SK-N-SH (cell line): ENCODE measurements at regions not wholly inside any gene's neighbourhood (a gene's known extent, or its start where the extent isn't known, plus 50 kb on each side); places are given as distances from the start of the nearest gene placed in this dataset.
"Not testable (repeated sequence)": the region's sequence is repeated elsewhere in the genome, so short reads cannot be mapped to it uniquely, and the experiment has no call there.

Source experiments
- CTCF ChIA-PET: fragments of 300-600, 350-600 bp; formaldehyde crosslinking; extraction: SDS; loops from one replicate; lab custom pipeline; 2021; lab: Yijun Ruan, JAX
- POLR2A ChIA-PET: fragments of 350-600 bp; sonication (Branson Sonifier 250); formaldehyde crosslinking; extraction: SDS; loops from one replicate; lab custom pipeline; 2020; ENCODE audit warnings: antibody characterized with exemption, inconsistent platforms; lab: Yijun Ruan, JAX
- DNase-seq: peaks from one replicate; pipeline ENCODE4 v3.0.0; 2012
- H2AFZ ChIP-seq: fragments of 200-600 bp; sonication (generic); 2 replicates; pipeline ENCODE4 v1.8.1; 2016; ENCODE audit warnings: antibody characterized with exemption, mild to moderate bottlenecking, low read depth
- H3F3A ChIP-seq: fragments of 200-600 bp; sonication (generic); replicated peaks from 2 replicates; pipeline ENCODE3; 2016; ENCODE audit warnings: antibody characterized with exemption, mild to moderate bottlenecking; ENCODE audit not compliant: insufficient read depth
- H3K27ac ChIP-seq, 2 experiments: fragments of 200-500 bp in 1 of 2; fragments of 200-600 bp in 1 of 2; sonication (Bioruptor generic) in 1 of 2; sonication (generic), shearing (Covaris generic) in 1 of 2; 2 replicates each; pipeline versions ENCODE4 v1.5.1 to v1.6.1; 2014 to 2016; ENCODE audit warnings: low read depth in 2 of 2, inconsistent platforms in 1 of 2, low read length in 1 of 2, mild to moderate bottlenecking in 1 of 2, mixed read lengths in 1 of 2
- H3K27me3 ChIP-seq: fragments of 200-600 bp; sonication (generic), shearing (Covaris generic); 2 replicates; pipeline ENCODE4 v1.6.1; 2016; ENCODE audit warnings: mixed run types; ENCODE audit not compliant: insufficient read depth
- H3K36me3 ChIP-seq, 2 experiments: fragments of 200-500 bp in 1 of 2; fragments of 200-600 bp in 1 of 2; sonication (Bioruptor generic) in 1 of 2; sonication (generic) in 1 of 2; replicated peaks in 1 of 2; 2 replicates each; pipeline versions ENCODE3 to v1.5.1; 2014 to 2016; ENCODE audit warnings: low read length in 1 of 2, mild to moderate bottlenecking in 1 of 2; ENCODE audit not compliant: insufficient read depth in 2 of 2, control insufficient read depth in 1 of 2
- H3K4me1 ChIP-seq, 2 experiments: fragments of 200-500 bp in 1 of 2; fragments of 200-600 bp in 1 of 2; sonication (Bioruptor generic) in 1 of 2; sonication (generic), shearing (Covaris generic) in 1 of 2; 2 replicates each; pipeline versions ENCODE4 v1.5.1 to v1.6.1; 2014 to 2016; ENCODE audit warnings: low read depth in 1 of 2, low read length in 1 of 2, mixed run types in 1 of 2; ENCODE audit not compliant: insufficient read depth in 2 of 2, control insufficient read depth in 1 of 2
- H3K4me2 ChIP-seq: fragments of 200-600 bp; sonication (generic), shearing (Covaris generic); 2 replicates; pipeline ENCODE4 v1.6.1; 2017; ENCODE audit warnings: mixed run types
- H3K4me3 ChIP-seq, 2 experiments: fragments of 200-500 bp in 1 of 2; fragments of 200-600 bp in 1 of 2; sonication (Bioruptor generic) in 1 of 2; sonication (generic), shearing (Covaris generic) in 1 of 2; 2 replicates each; pipeline versions ENCODE4 v1.5.1 to v1.8.1; 2014 to 2016; ENCODE audit warnings: low read depth in 2 of 2, inconsistent platforms in 1 of 2, low read length in 1 of 2, mild to moderate bottlenecking in 1 of 2, mixed read lengths in 1 of 2, moderate library complexity in 1 of 2
- H3K79me2 ChIP-seq: fragments of 200-600 bp; sonication (generic); 2 replicates; pipeline ENCODE4 v1.8.1; 2017; ENCODE audit warnings: mild to moderate bottlenecking; ENCODE audit not compliant: insufficient read depth
- H3K9ac ChIP-seq: fragments of 200-600 bp; sonication (generic); 2 replicates; pipeline ENCODE4 v1.6.1; 2017; ENCODE audit warnings: mixed run types
- H3K9me2 ChIP-seq: fragments of 200-600 bp; sonication (generic); 2 replicates; pipeline ENCODE4 v1.6.1; 2017; ENCODE audit warnings: mixed run types
- H3K9me3 ChIP-seq: fragments of 200-600 bp; sonication (generic); 2 replicates; pipeline ENCODE4 v1.6.1; 2017; ENCODE audit warnings: mixed run types, mild to moderate bottlenecking, moderate library complexity
- H4K20me1 ChIP-seq: fragments of 200-600 bp; sonication (generic); 2 replicates; pipeline ENCODE4 v1.6.1; 2017; ENCODE audit warnings: mild to moderate bottlenecking, mixed run types; ENCODE audit not compliant: insufficient read depth
- CHD2 ChIP-seq: fragments of 150-350 bp; IDR thresholded peaks from 2 replicates; pipeline ENCODE4 v1.6.1; 2018; ENCODE audit warnings: low read length; ENCODE audit not compliant: partially characterized antibody
- FOXM1 ChIP-seq: IDR thresholded peaks from 2 replicates; pipeline ENCODE4 v1.4.0; 2012; ENCODE audit warnings: low read depth, mild to moderate bottlenecking
- MEF2A ChIP-seq: IDR thresholded peaks from 2 replicates; pipeline ENCODE4 v1.4.0; 2012; ENCODE audit warnings: low read depth, borderline replicate concordance
- MXI1 ChIP-seq: IDR thresholded peaks from 2 replicates; pipeline ENCODE4 v1.6.1; 2012; ENCODE audit warnings: mild to moderate bottlenecking, low read depth, low read length, improper control_type of control experiment
- NRF1 ChIP-seq: IDR thresholded peaks from 2 replicates; pipeline ENCODE4 v1.6.1; 2012; ENCODE audit warnings: low read depth, mild to moderate bottlenecking, low read length
- RAD21 ChIP-seq: IDR thresholded peaks from 2 replicates; pipeline ENCODE4 v1.6.1; 2012; ENCODE audit warnings: mild to moderate bottlenecking, low read length
- RCOR1 ChIP-seq: fragments of 150-350 bp; IDR thresholded peaks from 2 replicates; pipeline ENCODE4 v1.6.1; 2017; ENCODE audit warnings: antibody characterized with exemption, low read length
- SMC3 ChIP-seq: IDR thresholded peaks from 2 replicates; pipeline ENCODE4 v1.6.1; 2012; ENCODE audit warnings: low read depth, low read length, improper control_type of control experiment
- TAF1 ChIP-seq: IDR thresholded peaks from 2 replicates; pipeline ENCODE4 v1.6.1; 2012; ENCODE audit warnings: low read depth, mild to moderate bottlenecking, low read length, moderate library complexity, borderline replicate concordance
- TEAD4 ChIP-seq: IDR thresholded peaks from 2 replicates; pipeline ENCODE4 v1.4.0; 2012; ENCODE audit warnings: mild to moderate bottlenecking, borderline replicate concordance; ENCODE audit not compliant: insufficient read depth
- WGBS: methylation state at CpG from one replicate; pipeline ENCODE4 v1.1.6; 2017; ENCODE audit warnings: low lambda C conversion rate; 5-methylcytosine and 5-hydroxymethylcytosine counted together
- TF ChIP-seq, protein P1 (sequence below): fragments of 200-600 bp; sonication (generic); IDR thresholded peaks from 2 replicates; pipeline ENCODE4 v1.6.1; 2017; ENCODE audit warnings: antibody characterized with exemption, mild to moderate bottlenecking, moderate library complexity
- TF ChIP-seq, protein P2 (sequence below): fragments of 150-350 bp; IDR thresholded peaks from 2 replicates; pipeline ENCODE4 v1.6.1; 2016; ENCODE audit warnings: mild to moderate bottlenecking, low read depth, low read length

DNA sequence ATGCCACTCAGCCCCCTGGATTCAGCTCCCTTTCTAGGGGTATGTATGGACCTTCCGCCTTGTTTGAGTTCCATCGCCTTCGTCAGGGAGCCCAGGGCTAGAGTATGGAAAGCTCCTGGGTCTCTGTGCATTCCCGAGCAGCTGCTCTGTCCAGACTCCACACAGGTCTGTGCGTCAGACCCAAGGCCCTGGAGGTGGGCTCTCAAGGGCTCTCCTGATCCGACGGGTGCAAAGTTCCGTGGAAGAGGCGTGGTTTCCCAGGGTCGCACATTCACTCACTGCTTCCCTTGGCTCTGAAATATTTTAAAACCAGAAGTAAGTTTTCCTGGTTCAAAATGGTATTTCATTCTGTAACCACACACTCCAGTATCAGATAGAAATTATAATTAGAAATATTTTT is 863.2 kb downstream of the TRIML1 start:
- no peaks in the 10 kb centered on the region for H3K9me2 ChIP-seq
- no peak overlapping the region for H3K27ac ChIP-seq
- no peaks in the 10 kb centered on the region for H3K36me3 ChIP-seq
- no peaks in the 10 kb centered on the region for H3K27me3 ChIP-seq
- no peaks in the 10 kb centered on the region for H3K4me1 ChIP-seq
- no peaks in the 10 kb centered on the region for H3F3A ChIP-seq
- H2AFZ ChIP-seq, result no peak overlapping the region
- DNase-seq, result no peak
- ChIA-PET POLR2A (no interaction called here), CTCF (no interaction called here)
- TF ChIP-seq, protein P1, sequence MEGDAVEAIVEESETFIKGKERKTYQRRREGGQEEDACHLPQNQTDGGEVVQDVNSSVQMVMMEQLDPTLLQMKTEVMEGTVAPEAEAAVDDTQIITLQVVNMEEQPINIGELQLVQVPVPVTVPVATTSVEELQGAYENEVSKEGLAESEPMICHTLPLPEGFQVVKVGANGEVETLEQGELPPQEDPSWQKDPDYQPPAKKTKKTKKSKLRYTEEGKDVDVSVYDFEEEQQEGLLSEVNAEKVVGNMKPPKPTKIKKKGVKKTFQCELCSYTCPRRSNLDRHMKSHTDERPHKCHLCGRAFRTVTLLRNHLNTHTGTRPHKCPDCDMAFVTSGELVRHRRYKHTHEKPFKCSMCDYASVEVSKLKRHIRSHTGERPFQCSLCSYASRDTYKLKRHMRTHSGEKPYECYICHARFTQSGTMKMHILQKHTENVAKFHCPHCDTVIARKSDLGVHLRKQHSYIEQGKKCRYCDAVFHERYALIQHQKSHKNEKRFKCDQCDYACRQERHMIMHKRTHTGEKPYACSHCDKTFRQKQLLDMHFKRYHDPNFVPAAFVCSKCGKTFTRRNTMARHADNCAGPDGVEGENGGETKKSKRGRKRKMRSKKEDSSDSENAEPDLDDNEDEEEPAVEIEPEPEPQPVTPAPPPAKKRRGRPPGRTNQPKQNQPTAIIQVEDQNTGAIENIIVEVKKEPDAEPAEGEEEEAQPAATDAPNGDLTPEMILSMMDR, result no peak
- no peak for TF ChIP-seq RCOR1
- TF ChIP-seq, protein P2, sequence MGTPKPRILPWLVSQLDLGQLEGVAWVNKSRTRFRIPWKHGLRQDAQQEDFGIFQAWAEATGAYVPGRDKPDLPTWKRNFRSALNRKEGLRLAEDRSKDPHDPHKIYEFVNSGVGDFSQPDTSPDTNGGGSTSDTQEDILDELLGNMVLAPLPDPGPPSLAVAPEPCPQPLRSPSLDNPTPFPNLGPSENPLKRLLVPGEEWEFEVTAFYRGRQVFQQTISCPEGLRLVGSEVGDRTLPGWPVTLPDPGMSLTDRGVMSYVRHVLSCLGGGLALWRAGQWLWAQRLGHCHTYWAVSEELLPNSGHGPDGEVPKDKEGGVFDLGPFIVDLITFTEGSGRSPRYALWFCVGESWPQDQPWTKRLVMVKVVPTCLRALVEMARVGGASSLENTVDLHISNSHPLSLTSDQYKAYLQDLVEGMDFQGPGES, result no peak
- no peak for TF ChIP-seq NRF1
- no peaks in the 10 kb centered on the region for H3K79me2 ChIP-seq
- no peak overlapping the region for H3K4me3 ChIP-seq
- 70% methylated on average over 9 of the region's 10 CpGs for WGBS
- no peak overlapping the region for H3K9ac ChIP-seq
- no peaks in the 10 kb centered on the region for H3K9me3 ChIP-seq
- H4K20me1 ChIP-seq, result no peaks in the 10 kb centered on the region
- no peak overlapping the region for H3K4me2 ChIP-seq

DNA sequence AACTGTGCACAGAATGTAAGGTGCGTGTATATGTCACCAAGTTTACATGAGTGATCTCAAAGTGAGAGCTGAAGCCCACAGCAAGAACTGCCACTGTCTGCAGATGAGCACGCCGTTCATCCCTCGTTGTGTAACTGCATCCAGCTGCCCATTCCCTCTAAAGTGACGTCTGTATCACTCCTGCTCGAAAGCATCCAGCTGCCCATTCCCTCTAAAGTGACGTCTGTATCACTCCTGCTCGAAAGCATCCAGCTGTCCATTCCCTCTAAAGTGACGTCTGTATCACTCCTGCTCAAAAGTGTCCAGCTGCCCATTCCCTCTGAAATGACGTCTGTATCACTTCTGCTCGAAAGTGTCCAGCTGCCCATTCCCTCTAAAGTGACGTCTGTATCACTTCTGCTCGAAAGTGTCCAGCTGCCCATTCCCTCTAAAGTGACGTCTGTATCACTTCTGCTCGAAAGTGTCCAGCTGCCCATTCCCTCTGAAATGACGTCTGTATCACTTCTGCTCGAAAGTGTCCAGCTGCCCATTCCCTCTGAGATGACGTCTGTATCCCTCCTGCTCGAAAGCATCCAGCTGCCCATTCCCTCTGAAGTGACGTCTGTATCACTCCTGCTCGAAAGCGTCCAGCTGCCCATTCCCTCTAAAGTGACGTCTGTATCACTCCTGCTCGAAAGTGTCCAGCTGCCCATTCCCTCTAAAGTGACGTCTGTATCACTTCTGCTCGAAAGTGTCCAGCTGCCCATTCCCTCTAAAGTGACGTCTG is 871.4 kb downstream of the TRIML1 start:
- H4K20me1 ChIP-seq, H3K9me3 ChIP-seq, H3K79me2 ChIP-seq, POLR2A ChIA-PET, H3K36me3 ChIP-seq, DNase-seq, H3K4me3 ChIP-seq, H3K4me1 ChIP-seq, H3K9me2 ChIP-seq, H3K27me3 ChIP-seq, H2AFZ ChIP-seq, H3F3A ChIP-seq, H3K4me2 ChIP-seq, H3K9ac ChIP-seq: not testable (repeated sequence)
- CTCF ChIA-PET, result interaction anchor here (0.6 kb wide), 1 partner anchor 269 kb away, joined by 3 read pairs; no protein-coding TSS in a partner anchor
- peak overlapping the region in 1 of 2 experiments; percentile 39; a peak in 1 of 4 replicates for H3K27ac ChIP-seq
- WGBS, result 19% methylated on average over 25 of the region's 27 CpGs

DNA sequence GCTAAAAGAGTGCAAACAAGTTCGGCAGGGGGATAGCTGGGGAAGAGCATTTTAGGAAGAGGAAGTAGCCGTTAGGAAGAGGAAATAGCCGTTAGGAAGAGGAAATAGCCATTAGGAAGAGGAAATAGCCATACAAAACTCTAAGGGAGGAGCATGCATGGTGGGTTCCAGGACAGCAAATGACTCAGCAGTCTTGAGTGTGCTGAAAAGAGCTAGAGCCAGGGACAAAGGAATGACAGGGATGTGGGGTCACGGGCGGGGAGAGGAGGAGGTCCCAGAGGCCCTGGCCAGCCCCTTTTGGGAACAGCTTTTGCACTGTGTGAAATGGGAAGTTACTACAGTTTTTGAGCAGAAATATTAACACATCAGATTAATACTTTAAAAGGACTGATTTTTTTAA is 882.6 kb downstream of the TRIML1 start:
- no peaks in the 10 kb centered on the region for H3K79me2 ChIP-seq
- no peaks in the 10 kb centered on the region for H3K36me3 ChIP-seq
- POLR2A ChIA-PET, result no interaction called here
- no peak overlapping the region for H3K27ac ChIP-seq
- DNase-seq, result no peak
- no peak overlapping the region for H3K4me2 ChIP-seq
- H3K9ac ChIP-seq, result no peak overlapping the region
- CTCF ChIA-PET, result interaction anchor here (1.0 to 1.3 kb wide), 2 partner anchors 9 to 771 kb away, joined by 3 read pairs; no protein-coding TSS in a partner anchor
- H3K9me2 ChIP-seq, result no peaks in the 10 kb centered on the region
- no peak overlapping the region for H3K4me3 ChIP-seq
- no peaks in the 10 kb centered on the region; a peak in 1 of 4 replicates for H3K4me1 ChIP-seq
- H4K20me1 ChIP-seq, result no peaks in the 10 kb centered on the region
- no peaks in the 10 kb centered on the region for H3K27me3 ChIP-seq
- no peak overlapping the region for H2AFZ ChIP-seq
- no peaks in the 10 kb centered on the region for H3K9me3 ChIP-seq
- H3F3A ChIP-seq, result no peaks in the 10 kb centered on the region
- WGBS, result 45% methylated on average over 5 of the region's 5 CpGs
- TF ChIP-seq RAD21, result no peak
- no peak for TF ChIP-seq CHD2
- TF ChIP-seq MEF2A, result no peak
- TF ChIP-seq TEAD4, result no peak
- TF ChIP-seq, protein P2, result no peak
- TF ChIP-seq SMC3, result no peak
- TF ChIP-seq FOXM1, result no peak
- no peak for TF ChIP-seq MXI1
- TF ChIP-seq, protein P1, result no peak
- no peak for TF ChIP-seq TAF1
